Glomerular visceral epithelial cell (primary cell): ENCODE measurements at regions not wholly inside any gene's neighbourhood (a gene's known extent, or its start where the extent isn't known, plus 50 kb on each side); places are given as distances from the start of the nearest gene placed in this dataset.
"Not testable (repeated sequence)": the region's sequence is repeated elsewhere in the genome, so short reads cannot be mapped to it uniquely, and the experiment has no call there.

Experiments used
- DNase-seq: peaks from one replicate; pipeline ENCODE4 v3.0.0-alpha.2; 2016; ENCODE audit errors: extremely low spot score

DNA sequence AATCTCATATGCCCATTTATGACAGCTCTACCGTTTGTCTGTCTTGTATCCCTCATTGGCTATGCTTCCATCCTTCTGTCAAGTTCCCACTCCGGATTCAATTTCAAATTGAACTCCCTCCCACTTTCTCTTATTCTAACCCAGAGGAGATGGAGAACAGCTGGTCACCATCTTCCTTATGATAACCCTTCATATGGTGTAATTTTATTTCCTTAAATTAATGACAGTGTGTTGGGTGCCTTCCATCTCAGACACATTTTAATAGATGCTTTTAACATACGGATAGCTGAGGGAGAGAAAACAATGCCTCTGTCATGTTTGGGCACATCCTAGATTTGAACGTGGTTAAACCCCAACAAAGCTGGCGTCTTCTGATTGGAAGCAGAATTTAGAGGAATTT lies 103.0 kb upstream of the PLXNA2 start:
- DNase-seq = no peak

DNA sequence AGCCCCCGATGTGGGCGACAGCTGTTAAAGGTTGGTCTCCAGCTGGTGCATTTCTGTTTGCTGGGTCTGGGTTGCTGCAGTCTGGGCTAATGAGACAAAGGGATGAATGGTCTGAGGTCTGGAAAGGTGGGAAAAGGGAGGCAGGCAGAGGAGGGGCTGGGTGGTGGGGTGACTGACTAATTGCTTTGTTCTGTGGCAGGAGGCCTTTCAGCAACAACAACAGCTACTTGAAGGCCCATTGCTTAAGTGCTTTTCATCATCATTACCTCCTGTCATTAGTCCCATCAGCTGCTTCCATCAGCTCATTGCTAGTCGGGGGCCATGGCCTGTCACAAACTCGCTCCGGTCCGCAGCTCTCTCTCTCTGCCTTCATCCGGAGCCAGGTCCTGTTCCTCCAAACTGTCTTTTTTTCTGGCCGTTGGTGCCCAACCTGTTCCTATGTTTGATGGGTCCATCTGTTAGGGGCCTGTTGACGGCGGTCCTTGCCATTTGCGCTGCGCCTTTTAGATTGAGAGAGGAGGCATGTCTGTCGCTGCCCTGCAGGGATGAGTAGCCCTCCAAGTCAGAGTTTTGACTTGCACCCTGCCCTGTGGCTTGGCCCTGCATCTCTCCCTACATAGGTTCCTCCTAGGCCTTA lies 105.6 kb upstream of the PLXNA2 start:
- no peak for DNase-seq

DNA sequence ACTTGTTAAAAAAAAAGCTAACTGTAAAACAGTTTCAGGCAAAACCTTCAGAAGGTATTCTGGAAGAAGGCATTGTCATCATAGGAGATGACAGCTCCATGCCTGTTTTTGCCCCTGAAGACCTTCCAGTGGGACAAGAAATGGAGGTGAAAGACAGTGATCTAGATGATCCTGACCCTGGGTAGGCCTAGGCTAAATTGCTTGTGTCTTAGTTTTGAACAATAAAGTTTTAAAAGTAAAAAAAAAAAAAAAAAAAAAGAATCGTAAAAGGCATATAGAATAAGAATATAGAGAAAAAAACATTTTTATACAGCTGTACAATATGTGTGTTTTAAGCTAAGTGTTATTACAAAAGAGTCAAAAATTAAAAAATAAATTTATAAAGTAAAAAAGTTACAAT lies 106.6 kb upstream of the PLXNA2 start:
- DNase-seq = no peak

DNA sequence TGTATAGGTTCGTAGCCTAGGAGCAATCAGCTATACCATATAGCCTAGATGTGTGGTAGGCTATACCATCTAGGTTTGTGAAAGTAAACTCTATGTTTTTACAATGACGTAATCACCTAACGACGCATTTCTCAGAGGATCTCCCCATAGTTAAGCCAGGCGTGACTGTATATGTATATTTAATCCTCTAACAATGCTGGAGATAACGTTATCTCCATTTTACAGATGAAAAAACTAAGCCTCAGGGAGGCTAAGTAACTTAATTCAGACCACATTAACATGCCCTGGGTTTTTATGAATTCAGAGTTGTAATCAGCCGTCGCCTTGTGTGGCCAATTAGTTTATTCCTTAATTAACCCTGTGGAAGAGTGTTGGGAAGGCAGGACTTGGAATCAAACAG lies 107.7 kb upstream of the PLXNA2 start:
- no peak for DNase-seq

DNA sequence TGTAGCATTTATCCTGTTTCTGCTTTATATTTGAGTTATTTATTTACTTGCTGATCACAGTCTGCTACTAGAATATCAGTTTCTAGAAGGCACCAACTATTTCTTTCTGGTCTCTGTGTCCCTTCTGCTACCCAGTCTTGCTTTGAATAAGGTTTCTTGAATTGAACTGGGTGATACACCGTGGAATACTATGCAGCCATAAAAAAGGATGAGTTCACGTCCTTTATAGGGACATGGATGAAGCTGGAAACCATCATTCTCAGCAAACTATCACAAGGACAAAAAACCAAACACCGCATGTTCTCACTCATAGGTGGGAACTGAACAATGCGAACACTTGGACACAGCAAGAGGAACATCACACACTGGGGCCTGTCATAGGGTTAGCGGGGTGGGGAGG lies 109.6 kb upstream of the PLXNA2 start:
- not testable (repeated sequence) for DNase-seq

DNA sequence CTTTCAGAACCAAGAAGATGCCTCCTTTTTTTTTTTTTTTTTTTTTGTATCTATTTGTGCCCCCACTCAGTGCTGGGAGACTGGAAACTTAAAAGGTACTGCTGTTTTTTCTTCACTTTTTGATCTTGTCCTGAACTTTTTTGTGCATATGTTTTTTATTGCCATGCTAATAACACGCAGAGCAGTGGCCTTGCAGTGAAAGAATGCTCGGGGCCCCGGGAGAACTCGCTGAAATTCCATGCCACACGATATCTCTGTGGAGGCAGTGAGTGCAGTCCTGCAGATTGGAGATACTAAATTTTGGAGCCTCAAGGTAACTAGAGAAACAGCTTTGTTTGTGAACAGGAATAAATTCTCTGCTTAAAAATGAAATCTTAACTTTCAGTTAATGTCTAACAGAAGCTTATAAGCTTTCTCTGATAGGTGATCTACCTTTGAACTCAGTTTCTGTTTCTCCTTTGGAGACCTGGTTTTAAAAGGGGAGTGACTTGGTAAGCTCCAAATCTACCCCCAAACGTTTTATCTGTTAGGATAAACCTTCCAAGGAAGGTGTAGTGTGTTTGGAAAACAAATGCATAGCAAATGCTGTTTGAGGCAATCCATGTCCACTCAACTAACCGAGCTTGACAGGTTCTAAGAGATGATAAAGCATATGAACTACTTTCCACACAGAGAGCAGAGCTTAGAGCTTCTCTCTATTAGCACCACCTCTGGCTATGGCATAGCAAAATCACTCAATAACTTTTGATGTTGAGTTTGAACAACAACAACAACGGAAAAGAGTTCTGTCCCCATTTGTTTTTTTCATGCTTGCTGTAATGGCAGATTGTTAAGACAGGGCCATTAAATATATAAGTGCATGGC lies 113.7 kb upstream of the PLXNA2 start:
- DNase-seq = no peak

DNA sequence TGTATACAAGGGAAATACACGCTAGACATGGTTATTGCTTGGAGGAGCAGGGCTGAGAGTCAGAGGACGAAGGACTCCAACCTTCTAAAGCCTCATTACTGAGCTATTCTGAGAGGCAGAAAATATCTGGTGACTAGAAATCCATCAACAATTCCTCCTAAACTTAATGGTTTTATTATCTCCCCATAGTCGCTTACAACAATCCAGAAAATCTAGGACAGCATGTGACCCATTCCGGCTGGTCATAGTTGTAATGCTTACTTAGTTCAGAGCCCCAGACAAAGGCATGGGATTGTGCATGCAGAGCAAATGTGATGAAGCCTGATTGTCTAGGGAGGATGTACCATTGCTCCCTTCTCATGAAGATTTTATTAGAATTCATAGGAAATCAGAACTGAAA lies 114.5 kb upstream of the PLXNA2 start:
- no peak for DNase-seq

DNA sequence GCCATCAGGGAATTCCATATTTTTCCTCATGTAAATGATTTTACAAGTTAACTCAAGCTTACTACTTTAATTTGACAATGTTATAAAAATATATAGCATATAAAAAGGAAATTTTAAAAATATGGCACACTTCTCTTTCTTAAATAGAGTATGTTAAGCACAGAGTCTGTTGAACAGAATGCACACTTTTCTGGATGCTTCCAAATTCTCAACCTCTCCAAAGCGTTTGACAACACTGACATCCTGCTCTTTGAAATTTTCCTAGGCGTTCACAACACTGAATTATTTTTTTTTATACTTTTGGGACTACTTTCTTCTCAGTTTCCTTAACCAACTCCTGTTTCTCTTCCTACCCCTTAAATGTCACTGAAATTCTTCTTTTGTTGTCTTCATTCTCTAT lies 117.8 kb upstream of the PLXNA2 start:
- DNase-seq = no peak

DNA sequence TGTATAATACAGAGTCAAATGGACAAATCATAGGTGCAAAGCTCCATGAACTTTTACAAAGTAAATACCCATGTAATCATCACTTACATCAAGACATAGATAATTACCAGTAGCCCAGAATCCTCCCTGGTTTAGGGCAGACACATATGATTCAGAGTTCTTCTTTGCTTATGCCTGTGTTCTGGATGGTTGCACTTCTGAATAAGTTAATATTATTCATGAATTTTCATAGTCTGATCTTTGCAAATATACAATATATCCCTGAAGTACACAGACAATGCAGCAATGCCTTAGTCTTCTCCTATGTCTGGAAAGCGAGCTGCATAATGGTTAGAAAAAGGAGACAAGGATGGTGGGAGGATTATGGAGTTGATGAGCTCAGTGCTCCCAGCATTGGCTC lies 122.4 kb upstream of the PLXNA2 start:
- DNase-seq = no peak

DNA sequence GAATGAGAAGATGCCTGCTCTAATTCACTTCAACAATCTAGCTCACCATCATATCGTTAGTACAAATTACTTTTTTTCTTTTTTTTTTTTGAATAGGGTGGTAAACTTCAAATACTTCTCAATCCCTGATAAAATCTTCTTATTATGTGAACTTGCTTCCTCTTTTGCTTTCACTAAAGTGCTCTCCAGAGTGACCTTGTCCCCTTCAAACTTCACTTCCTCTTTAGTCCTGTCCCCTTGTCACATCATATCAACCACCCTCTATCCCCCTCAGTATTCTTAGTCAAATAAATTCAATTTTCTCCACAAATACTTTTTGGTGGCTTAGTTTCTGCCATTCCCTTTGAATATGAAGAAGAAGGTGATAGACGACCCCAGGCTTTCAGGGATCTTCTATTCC lies 124.9 kb upstream of the PLXNA2 start:
- no peak for DNase-seq

DNA sequence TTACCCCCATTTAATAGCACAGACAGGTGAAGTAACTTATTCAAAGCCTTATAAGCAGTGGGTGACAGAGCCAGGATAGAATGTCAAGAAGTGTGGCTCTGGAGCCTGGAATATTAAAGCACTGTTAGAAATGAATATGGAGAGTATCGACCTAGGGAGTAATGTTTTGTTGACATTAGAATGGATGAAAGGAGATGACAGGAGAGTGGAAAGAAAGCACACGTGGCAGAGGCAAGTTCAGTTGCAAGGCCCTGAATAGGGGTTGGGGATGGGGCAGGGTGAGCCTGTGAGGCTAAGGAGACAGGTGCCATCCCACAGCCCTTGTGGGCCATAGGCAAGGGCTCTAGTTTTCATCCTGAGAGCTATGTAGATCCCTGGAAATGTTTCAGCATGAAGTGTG lies 125.5 kb upstream of the PLXNA2 start:
- DNase-seq = no peak

DNA sequence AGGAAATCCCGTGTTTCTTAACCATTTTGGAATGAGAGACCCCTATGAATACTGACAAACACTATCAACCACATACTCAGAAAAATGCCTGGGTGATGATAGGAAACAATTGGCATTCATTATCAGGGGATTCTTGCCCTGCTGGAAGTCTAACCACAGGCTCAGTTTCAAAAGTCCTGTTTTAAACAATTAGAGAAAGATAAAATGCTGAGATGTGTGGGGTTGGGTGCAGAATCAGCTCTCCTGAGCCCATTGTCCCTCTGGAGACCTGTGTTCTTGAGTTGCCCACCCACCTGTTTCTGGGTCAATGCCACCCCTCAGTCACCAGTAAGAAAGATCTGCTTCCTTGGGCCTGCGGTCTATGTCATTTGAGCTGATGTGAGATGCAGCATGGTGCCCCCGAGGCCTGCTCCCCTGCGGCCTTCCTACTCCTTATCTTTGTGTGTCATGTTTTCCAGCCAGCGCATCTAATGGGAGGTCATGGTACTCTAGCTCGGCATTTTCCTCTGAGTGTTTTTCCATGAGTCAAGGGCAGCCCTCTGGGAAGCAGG lies 130.3 kb upstream of the PLXNA2 start:
- DNase-seq = no peak

DNA sequence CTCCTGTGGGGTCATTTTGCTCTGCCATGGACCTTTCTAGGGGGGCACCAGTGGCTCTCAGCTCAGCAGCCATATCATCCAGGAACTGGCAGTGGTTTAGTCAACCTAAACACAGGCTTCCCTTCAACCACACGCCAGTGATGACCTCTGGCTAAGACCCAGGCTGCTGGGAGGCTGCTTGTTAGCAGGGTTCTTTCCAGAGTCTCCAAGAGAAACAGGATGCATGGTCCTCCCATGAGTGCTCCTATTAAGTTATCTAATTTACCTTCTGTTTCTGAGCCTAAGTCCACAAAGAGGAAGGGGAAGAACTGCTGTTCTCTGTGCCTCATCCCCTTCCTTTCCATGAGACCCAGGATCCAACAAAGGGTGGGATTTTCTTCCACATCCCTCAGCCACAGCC lies 137.3 kb upstream of the PLXNA2 start:
- no peak for DNase-seq

DNA sequence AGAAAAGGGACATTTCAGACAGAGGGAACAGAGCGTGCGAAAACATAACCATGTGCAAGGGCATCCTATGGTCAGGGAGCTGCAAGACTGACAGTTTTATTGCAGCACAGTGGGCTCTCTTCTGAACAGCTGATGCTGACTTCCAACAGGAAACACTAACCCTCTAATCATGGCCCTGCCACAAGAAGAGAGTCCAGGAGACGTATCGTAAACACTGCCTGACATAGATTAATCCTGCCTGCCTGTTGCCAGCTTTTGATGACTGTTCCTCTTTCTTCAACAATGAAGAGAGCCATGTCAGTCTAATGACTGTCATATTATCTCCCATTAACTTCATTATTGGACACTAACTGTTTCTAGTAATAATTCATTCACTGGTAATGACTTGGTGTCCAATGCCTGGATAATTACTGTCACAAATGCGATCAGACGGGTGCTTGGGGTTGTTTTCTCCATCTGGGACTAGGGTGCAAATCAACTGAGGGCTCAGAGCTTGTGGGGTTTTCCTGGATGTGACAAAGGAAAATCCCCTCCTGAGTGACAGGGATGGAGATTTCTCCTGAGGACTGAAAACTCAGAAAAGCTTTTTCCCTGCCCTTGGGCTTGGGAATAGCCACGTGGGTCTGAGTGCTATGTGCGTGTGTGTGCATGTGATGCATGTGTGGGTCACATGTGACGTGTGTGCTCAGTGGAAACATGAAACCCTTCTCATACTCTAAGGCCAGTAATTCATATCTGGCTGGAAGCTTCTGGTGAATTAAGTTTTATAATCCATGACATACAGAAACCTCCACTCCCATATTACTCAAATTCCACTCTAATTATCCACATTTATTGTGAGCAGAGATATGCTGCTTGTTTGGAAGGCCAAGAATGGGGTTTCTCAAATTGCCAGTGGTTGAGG lies 144.0 kb upstream of the PLXNA2 start:
- DNase-seq = no peak

DNA sequence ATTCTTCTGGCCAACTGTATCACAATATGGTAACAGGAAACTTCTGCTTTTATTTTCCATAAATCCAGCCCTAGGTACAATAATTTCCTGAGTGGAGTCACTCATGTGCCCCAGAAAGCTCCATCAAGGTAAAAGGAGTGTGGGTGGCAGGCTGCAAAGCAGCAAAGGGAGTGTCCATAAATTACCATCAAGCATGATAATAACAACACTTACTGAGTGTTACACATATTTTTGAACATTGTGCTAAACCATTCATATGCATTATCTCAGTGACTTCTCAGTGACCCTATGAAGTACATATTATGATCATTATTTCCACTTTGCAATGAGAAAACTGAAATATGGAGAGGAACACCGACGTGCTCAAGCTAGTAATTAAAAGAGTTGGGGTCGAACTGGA lies 149.2 kb upstream of the PLXNA2 start:
- DNase-seq = no peak

DNA sequence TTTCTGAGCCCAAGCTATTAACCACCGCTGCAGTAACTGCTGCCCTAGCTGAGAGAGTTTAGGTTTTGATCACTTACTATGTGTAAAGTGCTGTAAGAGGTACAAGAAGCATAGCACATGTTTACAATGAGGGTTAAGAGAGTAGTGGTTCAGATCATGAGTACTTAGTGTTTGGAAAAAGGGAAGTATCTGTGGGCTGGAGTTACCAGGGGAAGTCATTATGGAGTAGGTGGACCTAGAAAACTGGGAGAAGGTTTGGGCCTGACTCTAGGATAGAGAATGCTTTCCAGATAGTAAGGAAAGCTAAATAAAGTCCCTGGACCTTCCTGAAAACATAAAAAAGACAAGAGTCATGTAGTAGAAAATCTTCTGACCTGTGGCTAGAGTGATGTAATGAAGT lies 149.6 kb upstream of the PLXNA2 start:
- no peak for DNase-seq

DNA sequence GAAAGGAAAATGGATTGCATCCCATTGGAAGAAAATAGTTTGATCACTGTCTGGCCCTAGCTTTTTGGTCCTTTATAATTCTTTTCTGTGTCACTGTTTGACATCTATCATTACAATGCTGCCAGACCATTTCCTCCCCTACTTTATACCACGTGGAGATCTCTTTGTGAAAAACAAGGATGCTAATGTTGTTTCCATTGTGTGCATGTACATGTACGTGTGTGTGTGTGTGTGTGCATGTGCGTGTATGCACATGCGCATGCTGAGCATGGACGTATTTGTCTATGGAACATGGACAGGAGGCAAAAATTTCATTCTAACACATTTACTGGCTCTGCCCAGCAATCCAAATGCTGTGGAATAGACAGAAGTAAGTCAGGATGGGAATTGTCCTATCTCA lies 153.1 kb upstream of the PLXNA2 start:
- DNase-seq = no peak

DNA sequence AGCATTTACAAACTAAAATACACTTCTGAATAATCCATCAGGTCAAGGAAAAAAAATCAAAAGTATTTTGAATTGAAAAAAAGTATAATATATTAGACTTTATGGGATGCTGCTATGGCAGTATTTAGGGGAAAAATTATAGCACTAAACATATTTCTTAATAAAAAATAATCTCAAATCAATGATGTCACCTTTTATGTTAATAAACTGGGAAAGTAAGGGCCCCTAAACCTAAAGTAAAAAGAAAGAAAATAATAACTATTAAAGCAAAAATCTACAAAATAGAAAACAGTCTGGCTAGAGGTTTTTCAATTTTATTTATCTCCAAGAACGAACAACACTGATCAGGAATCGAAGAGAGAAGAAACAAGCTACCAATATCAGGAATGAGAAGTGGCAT lies 160.8 kb upstream of the PLXNA2 start:
- DNase-seq = no peak

DNA sequence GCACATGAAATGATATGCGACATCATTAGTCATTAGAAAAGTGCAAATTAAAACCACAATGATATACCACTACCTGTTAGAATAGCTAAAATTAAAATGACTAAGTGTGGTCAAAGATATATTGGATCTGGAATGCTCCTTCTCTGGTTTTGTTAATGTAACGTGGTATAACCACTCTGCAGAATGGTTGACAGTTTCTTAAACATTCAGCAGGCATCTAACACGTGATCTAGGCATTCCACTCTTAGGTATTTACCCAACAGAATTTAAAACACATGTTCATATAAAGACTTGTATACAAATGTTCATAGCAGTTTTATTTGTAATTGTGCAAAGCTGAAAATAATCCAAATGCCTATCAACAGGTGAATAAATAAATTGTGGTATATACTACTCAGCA lies 165.0 kb upstream of the PLXNA2 start:
- DNase-seq = no peak

DNA sequence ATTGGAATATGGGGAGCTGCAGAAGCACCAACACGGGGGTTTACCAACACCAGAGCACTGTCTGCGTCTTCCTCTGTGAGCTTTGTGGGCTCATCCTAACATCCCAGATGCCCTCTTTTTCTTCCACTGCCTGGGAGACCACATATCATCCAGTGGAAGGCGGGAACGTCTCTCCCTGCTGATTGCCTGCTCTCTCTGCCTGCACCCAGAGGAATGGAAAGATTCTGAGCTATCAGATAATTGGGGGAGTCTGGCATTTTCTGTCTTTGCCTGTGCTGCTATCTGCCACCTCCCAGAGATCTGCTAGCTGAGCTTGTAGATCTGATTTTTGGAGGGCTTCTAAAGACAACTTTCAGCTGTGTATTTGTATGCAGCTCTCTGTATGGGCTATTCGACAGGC lies 166.2 kb upstream of the PLXNA2 start:
- no peak for DNase-seq

DNA sequence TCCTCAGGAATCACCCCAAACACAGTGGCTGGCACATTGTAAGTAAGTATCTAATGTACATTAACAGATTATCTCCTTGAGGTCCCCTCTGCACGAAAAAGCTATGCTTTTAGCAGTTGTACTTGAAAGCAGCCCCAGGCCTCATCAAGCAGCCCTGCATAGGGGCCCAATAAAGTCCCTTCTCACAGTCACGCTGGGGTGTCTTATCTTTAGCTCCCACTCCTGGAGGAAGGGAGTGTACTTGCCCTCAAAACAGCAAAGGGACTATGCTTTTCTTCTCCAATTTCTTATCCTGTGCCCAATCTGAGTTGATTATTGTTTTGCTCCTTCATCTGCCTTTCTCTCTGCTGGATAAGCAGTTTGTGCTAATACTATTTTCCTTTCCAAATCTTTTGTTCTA lies 168.8 kb upstream of the PLXNA2 start:
- no peak for DNase-seq

DNA sequence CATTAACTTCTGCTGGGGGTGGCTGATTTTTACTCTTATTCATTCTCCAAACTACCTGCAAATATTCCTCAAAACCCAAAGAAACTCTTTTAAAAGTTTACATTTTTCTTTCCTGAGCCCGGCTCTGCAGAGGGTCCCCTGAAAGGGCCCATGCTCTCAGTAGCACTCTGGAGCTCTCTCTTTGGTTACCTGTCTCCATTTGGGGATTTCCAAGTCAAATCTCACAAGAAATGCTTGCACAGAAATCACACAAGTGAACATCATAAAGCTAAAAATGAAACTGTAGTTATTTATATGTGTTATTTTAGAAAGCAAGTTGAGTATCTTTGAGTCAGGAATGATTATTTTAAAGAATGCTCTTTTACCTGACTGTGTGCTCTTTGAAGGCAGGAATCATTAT lies 174.5 kb upstream of the PLXNA2 start:
- DNase-seq = no peak
